HG03460 (cell line): ENCODE measurements at regions not wholly inside any gene's neighbourhood (a gene's known extent, or its start where the extent isn't known, plus 50 kb on each side); places are given as distances from the start of the nearest gene placed in this dataset.

Experiments
- ATAC-seq: cut with Tn5 transposase; IDR thresholded peaks from one replicate; pipeline ENCODE4 v1.9.1; 2021; ENCODE audit not compliant: unreplicated experiment

GRCh38 chr13:73281746-73282145 is 222.9 kb downstream of the KLF5 start:
- ATAC-seq, result no peak

- peak; percentile 48 for ATAC-seq
Measured at GRCh38 chr13:73278186-73278585, 219.4 kb downstream of the KLF5 start.

GRCh38 chr13:73275163-73275562 is 216.4 kb downstream of the KLF5 start:
- no peak for ATAC-seq

GRCh38 chr13:73274147-73274546 is 215.3 kb downstream of the KLF5 start:
- no peak for ATAC-seq

GRCh38 chr13:73273745-73274144 is 214.9 kb downstream of the KLF5 start:
- no peak for ATAC-seq

GRCh38 chr13:73273276-73273675 is 214.5 kb downstream of the KLF5 start:
- no peak for ATAC-seq

- ATAC-seq, result no peak
Measured at GRCh38 chr13:73272831-73273230, 214.0 kb downstream of the KLF5 start.

GRCh38 chr13:73268306-73268705 is 209.5 kb downstream of the KLF5 start:
- ATAC-seq, result no peak

- ATAC-seq, result no peak
Measured at GRCh38 chr13:73266640-73267180, 207.9 kb downstream of the KLF5 start.

- no peak for ATAC-seq
Measured at GRCh38 chr13:73262862-73263627, 204.2 kb downstream of the KLF5 start.

- no peak for ATAC-seq
Measured at GRCh38 chr13:73261739-73262216, 203.0 kb downstream of the KLF5 start.

- ATAC-seq, result no peak
Measured at GRCh38 chr13:73259061-73260017, 200.5 kb downstream of the KLF5 start.

- no peak for ATAC-seq
Measured at GRCh38 chr13:73258406-73258805, 199.6 kb downstream of the KLF5 start.

GRCh38 chr13:73254827-73255226 is 196.0 kb downstream of the KLF5 start:
- ATAC-seq, result no peak

- ATAC-seq, result no peak
Measured at GRCh38 chr13:73251626-73252265, 192.9 kb downstream of the KLF5 start.

GRCh38 chr13:73250061-73250460 is 191.3 kb downstream of the KLF5 start:
- no peak for ATAC-seq

- ATAC-seq, result no peak
Measured at GRCh38 chr13:73248711-73249580, 190.1 kb downstream of the KLF5 start.

- no peak for ATAC-seq
Measured at GRCh38 chr13:73248154-73248553, 189.3 kb downstream of the KLF5 start.

- no peak for ATAC-seq
Measured at GRCh38 chr13:73245246-73245645, 186.4 kb downstream of the KLF5 start.

GRCh38 chr13:73244467-73244866 is 185.7 kb downstream of the KLF5 start:
- ATAC-seq, result no peak
